ENCODE measurements at regions not wholly inside any gene's neighbourhood (a gene's known extent, or its start where the extent isn't known, plus 50 kb on each side); places are given as distances from the start of the nearest gene placed in this dataset.

- TF ChIP-seq CTCF (IDR thresholded peaks at IDR 0.05), result no peak
- no peak for TF ChIP-seq EP300 (IDR thresholded peaks at IDR 0.05)
Measured at GRCh38 chr20:58001946-58002345, 226.5 kb downstream of the ANKRD60 start.

All from tibial nerve (tissue), 4 donors.